Nephron (organoid): ENCODE measurements at regions not wholly inside any gene's neighbourhood (a gene's known extent, or its start where the extent isn't known, plus 50 kb on each side); places are given as distances from the start of the nearest gene placed in this dataset.
A peak's percentile ranks its signal among the peaks of the same experiment; 100 is the strongest.

Source experiments
- H3K27ac Mint-ChIP-seq, 3 experiments: 2 replicates each; pipeline ENCODE4 v1.8.0; 2020; ENCODE audit warnings: mixed read lengths in 3 of 3, mild to moderate bottlenecking in 2 of 3, moderate library complexity in 1 of 3
- H3K27me3 Mint-ChIP-seq: 2 replicates; pipeline ENCODE4 v1.8.0; 2021; ENCODE audit warnings: low read depth, mild to moderate bottlenecking, moderate library complexity, mixed read lengths
- H3K36me3 Mint-ChIP-seq: 2 replicates; pipeline ENCODE4 v1.8.0; 2020; ENCODE audit warnings: low read depth, mixed read lengths
- H3K4me1 Mint-ChIP-seq: 2 replicates; pipeline ENCODE4 v1.8.0; 2020; ENCODE audit warnings: mixed read lengths
- H3K4me3 Mint-ChIP-seq, 3 experiments: 2 replicates each; pipeline ENCODE4 v1.8.0; 2020; ENCODE audit warnings: mild to moderate bottlenecking in 3 of 3, mixed read lengths in 3 of 3, moderate library complexity in 2 of 3
- H3K9me3 Mint-ChIP-seq: 2 replicates; pipeline ENCODE4 v1.8.0; 2020; ENCODE audit warnings: mixed read lengths
- TF ChIP-seq, protein P1 (sequence below), 3 experiments: fragments of 200-600 bp; sonication (generic); IDR thresholded peaks; one replicate each; pipeline ENCODE4 v1.5.0; 2021; ENCODE audit warnings: antibody characterized with exemption in 3 of 3; ENCODE audit not compliant: unreplicated experiment in 3 of 3

DNA sequence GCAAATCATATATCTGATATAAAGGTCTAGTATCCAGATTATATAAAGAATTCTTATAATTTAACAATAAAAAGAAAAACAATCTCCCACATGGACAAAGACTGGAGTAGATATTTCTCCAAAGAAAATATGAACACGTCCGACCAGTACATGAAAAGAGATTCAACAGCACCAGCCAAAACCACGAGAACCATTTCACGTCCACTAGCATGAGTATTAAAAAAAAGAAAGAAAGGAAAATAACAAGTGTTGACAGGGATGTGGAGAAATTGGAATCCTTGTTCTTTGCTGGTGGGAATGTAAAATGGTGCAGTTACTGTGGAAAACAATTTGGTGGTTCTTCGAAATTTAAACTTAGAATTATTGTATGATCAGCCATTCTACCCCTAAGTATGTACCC is 432.7 kb upstream of the TRIB2 start:
- TF ChIP-seq, protein P1, sequence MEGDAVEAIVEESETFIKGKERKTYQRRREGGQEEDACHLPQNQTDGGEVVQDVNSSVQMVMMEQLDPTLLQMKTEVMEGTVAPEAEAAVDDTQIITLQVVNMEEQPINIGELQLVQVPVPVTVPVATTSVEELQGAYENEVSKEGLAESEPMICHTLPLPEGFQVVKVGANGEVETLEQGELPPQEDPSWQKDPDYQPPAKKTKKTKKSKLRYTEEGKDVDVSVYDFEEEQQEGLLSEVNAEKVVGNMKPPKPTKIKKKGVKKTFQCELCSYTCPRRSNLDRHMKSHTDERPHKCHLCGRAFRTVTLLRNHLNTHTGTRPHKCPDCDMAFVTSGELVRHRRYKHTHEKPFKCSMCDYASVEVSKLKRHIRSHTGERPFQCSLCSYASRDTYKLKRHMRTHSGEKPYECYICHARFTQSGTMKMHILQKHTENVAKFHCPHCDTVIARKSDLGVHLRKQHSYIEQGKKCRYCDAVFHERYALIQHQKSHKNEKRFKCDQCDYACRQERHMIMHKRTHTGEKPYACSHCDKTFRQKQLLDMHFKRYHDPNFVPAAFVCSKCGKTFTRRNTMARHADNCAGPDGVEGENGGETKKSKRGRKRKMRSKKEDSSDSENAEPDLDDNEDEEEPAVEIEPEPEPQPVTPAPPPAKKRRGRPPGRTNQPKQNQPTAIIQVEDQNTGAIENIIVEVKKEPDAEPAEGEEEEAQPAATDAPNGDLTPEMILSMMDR (IDR thresholded peaks at IDR 0.05; ENCODE audit: unreplicated experiment in 3 of 3): no peak
- Mint-ChIP-seq H3K4me3 (no peak overlapping the region), H3K27me3 (no peaks in the 10 kb centered on the region), H3K36me3 (peaks cover 3% of the 10 kb centered on the region), H3K4me1 (peaks cover 8% of the 10 kb centered on the region), H3K27ac (no peak overlapping the region), H3K9me3 (peaks cover 2% of the 10 kb centered on the region)

DNA sequence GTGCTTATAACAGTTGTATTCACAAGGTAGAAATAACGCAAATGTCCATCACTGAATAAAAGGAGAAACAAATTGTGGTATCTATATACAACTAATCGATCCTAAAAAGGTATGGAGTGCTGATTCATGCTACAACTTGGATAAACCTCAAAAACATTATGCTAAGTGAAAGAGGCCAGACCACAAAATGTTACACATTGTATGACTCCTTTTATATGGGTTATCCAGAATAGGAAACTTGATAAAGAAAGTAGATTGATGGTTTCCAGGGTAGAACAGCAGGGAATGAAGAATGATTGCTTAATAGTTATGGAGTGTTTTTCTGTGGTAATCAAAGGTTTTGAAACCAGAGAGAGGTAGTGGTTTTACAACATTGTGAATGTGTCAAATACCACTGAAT is 432.2 kb upstream of the TRIB2 start:
- Mint-ChIP-seq H3K4me1 (peaks cover 8% of the 10 kb centered on the region), H3K27me3 (no peaks in the 10 kb centered on the region), H3K36me3 (peaks cover 3% of the 10 kb centered on the region), H3K4me3 (no peak overlapping the region), H3K27ac (no peak overlapping the region), H3K9me3 (peaks cover 2% of the 10 kb centered on the region)
- TF ChIP-seq, protein P1 (IDR thresholded peaks at IDR 0.05; ENCODE audit: unreplicated experiment in 3 of 3): no peak

DNA sequence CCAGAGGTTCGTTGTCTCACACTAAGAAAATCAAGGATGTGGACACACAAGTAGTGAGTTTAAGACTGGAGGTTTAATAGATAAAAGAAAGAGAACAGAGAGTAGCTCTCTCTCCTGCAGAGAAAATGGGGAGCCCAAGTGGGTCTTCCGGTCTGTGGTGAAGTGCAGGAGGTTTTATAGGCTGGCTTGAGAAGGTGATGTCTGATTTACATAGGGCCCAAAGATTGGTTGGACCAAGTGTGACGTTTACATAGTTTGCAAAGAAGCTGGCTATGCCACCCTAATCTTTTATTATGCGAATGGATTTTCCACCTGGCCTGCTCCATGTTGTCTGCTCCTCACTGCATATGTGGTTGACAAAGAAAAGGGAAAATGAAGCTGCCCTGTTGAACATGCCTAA is 430.4 kb upstream of the TRIB2 start:
- Mint-ChIP-seq H3K27ac (no peak overlapping the region), H3K36me3 (peaks cover 3% of the 10 kb centered on the region), H3K9me3 (peaks cover 2% of the 10 kb centered on the region), H3K4me1 (peaks cover 8% of the 10 kb centered on the region), H3K27me3 (no peaks in the 10 kb centered on the region), H3K4me3 (no peak overlapping the region)
- TF ChIP-seq, protein P1 (IDR thresholded peaks at IDR 0.05; ENCODE audit: unreplicated experiment in 3 of 3): no peak

DNA sequence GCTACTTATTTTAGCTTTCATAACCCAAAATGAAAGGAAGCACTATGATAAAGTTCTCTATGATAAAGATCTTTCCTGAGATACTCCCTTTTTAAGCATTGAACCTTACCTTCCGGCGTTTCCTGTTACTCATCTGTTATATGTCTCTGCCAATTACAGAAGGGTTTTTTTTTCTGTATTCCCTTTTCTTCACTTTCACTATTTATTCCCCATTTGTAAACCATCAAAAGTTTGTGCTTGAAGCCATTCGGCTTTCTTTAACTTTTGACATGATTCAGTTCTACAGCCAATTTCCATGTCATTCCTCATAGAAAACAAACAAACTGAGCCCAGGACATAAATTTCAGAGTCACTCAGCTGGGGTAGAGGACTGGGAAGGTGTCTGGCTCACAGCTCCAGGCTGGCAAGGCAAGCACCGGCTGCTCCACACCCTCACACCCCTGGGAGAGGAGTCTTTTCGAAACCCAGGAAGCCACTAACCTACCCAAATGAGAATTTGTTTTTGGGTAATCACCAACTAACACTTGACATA is 429.4 kb upstream of the TRIB2 start:
- Mint-ChIP-seq H3K36me3 (peaks cover 3% of the 10 kb centered on the region), H3K27ac (peak overlapping the region in 2 of 3 experiments; percentile 8 to 12), H3K27me3 (no peaks in the 10 kb centered on the region), H3K9me3 (peaks cover 2% of the 10 kb centered on the region), H3K4me3 (no peak overlapping the region), H3K4me1 (peaks cover 8% of the 10 kb centered on the region)
- TF ChIP-seq, protein P1 (IDR thresholded peaks at IDR 0.05; ENCODE audit: unreplicated experiment in 3 of 3): no peak

DNA sequence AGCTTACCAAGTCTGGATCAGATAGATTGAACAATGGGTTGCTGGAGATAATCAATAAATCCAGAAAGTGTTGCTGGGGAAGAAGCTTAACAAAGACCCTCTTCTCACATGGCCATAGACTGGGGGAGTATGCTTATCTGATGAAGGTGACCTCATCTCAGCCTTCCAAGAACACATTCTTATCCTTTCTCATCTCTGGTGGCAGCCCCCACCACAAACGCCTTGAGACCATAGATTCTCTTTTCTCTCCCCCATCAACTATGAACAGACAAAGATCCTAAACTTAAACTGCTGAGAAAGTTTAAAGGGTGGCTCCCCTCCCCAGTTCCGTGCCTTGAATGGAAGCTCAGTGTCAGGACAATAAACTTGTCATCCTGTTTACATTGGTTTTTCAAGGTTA is 428.7 kb upstream of the TRIB2 start:
- no peaks in the 10 kb centered on the region for H3K27me3 Mint-ChIP-seq
- peaks cover 8% of the 10 kb centered on the region for H3K4me1 Mint-ChIP-seq
- H3K27ac Mint-ChIP-seq: peak overlapping the region in 1 of 3 experiments; percentile 0
- H3K9me3 Mint-ChIP-seq: peaks cover 2% of the 10 kb centered on the region
- TF ChIP-seq, protein P1 (IDR thresholded peaks at IDR 0.05; ENCODE audit: unreplicated experiment in 3 of 3): no peak
- H3K36me3 Mint-ChIP-seq: peaks cover 3% of the 10 kb centered on the region
- H3K4me3 Mint-ChIP-seq: no peak overlapping the region

DNA sequence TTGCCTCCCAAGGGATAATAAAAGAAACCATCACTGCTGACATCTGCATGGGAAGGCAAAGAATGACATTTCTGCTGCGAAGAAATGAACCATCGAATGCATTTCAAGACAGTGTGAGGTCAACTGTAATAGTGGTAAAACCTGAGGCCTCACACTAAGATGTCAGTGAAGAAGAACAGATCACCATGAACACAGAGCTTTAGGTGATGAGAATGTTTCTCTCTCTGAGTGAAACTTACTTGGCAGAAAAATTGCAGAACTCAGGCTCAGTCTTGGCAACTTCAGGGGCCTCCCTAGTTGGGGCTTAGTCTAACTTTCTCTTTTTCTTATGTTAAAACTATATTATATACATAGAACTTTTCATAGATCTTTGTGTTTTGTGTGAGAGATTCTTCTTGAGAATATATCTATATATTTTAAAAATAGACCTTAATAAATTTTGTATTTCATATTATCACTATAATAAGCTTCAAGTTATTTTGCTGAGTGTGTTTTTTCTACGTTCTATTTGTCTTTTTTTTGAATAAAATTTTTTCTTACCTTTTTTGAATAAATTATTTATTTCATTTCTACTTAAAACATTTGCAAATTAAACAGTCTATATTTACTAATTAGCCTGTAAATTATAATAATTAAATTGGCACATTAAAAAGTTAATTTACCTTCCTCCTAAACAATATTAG is 427.5 kb upstream of the TRIB2 start:
- TF ChIP-seq, protein P1 (IDR thresholded peaks at IDR 0.05; ENCODE audit: unreplicated experiment in 3 of 3): no peak
- Mint-ChIP-seq H3K27me3 (no peaks in the 10 kb centered on the region), H3K9me3 (no peaks in the 10 kb centered on the region), H3K36me3 (peaks cover 3% of the 10 kb centered on the region), H3K4me1 (peaks cover 8% of the 10 kb centered on the region), H3K27ac (no peak overlapping the region), H3K4me3 (no peak overlapping the region)
